GM19467 (cell line): ENCODE measurements at regions not wholly inside any gene's neighbourhood (a gene's known extent, or its start where the extent isn't known, plus 50 kb on each side); places are given as distances from the start of the nearest gene placed in this dataset.

ENCODE experiments used
- ATAC-seq: cut with Tn5 transposase; IDR thresholded peaks from one replicate; pipeline ENCODE4 v1.9.1; 2021; ENCODE audit warnings: mild to moderate bottlenecking, moderate library complexity; ENCODE audit not compliant: unreplicated experiment

DNA sequence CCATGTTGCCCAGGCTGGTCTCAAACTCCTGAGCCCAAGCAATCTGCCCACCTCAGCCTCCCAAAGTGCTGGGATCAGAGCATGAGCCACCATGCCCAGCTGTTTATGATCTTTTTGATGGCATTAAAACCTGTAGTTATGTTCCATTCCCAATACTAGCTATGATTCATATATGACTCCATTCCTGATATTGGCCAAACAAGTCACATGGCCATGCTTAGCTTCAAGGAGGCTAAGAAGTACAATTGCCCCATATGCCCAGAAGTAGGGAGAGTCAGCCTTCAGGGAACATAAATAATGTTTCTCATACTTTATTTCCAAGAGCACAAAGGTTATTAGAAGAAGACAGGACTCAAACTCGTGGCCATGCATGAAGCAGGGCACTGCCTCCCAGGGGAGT, 132.4 kb upstream of the RAB6C start:
- no peak for ATAC-seq

GRCh38 chr2:129849559-129850160, 129.8 kb upstream of the RAB6C start:
- peak; percentile 84 for ATAC-seq

DNA sequence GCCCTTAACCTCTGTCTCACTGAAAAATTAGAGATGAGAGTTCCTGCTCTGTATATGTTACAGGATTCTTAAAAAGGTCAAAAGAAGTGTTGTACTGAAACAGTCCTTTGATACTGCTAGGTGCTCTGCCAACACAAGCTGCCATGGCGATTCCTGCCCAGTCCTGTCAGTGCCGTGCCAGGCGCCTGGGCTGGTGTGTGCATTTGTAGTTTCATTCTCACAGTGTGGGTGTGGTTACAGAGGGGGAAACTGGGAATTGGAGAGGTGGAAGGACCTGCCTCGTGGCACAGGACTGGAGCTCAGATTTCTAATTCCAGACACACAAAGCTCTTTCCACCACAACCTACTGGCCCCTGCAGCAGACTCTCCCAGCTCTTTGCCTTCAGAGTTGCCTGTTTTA, 122.3 kb upstream of the RAB6C start:
- no peak for ATAC-seq

DNA sequence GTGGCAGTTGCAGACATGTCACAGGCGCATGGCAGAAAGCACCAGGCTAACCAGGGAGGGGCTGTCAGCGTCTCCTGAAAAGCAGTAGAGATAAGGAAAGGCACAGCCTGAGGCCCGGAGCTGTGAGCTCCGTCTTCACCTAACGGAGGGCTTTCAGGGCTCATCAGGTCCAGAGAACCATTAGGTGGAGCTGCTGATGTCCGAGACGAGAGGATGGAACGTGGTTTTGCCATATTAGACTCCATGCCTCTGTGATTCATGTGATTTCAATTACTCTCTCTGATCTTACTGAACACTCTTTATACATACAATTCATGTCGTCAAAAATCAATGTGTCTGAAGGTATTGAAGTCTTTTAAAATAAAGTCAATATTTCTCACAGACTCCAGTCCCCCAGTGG, 120.3 kb upstream of the RAB6C start:
- no peak for ATAC-seq

- ATAC-seq = no peak
These were observed 119.4 kb upstream of the RAB6C start for GRCh38 chr2:129860088-129860487.

GRCh38 chr2:129861666-129862288, 117.7 kb upstream of the RAB6C start:
- ATAC-seq = no peak

GRCh38 chr2:129862668-129863067, 116.8 kb upstream of the RAB6C start:
- ATAC-seq = no peak

GRCh38 chr2:129863350-129863749, 116.1 kb upstream of the RAB6C start:
- ATAC-seq = no peak

GRCh38 chr2:129864719-129865118, 114.7 kb upstream of the RAB6C start:
- ATAC-seq = no peak

DNA sequence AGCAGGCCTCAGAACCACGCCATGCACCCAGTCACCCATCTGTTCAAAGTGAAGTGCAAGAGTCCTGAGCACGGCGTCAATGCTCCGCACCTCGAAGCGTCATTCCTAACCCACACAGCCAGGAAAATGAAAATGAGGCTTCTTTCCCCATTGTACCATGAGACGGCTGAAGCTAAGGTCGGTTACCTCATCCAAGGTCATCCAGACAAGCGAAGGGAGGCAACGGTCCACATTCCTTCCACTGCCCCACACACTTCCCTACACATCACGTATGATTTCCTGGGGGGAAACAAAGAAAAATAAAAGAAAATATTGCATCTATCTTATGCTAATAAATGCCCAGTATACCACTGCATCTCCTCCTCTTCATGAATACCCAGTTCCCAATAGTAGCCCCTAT, 113.5 kb upstream of the RAB6C start:
- no peak for ATAC-seq

- ATAC-seq = no peak
These were observed 113.1 kb upstream of the RAB6C start for GRCh38 chr2:129866391-129866790.

- ATAC-seq = no peak
These were observed 111.3 kb upstream of the RAB6C start for GRCh38 chr2:129868151-129868550.

GRCh38 chr2:129870685-129871241, 108.7 kb upstream of the RAB6C start:
- no peak for ATAC-seq

GRCh38 chr2:129872446-129872845, 107.0 kb upstream of the RAB6C start:
- ATAC-seq = no peak

GRCh38 chr2:129876541-129876940, 102.9 kb upstream of the RAB6C start:
- no peak for ATAC-seq

DNA sequence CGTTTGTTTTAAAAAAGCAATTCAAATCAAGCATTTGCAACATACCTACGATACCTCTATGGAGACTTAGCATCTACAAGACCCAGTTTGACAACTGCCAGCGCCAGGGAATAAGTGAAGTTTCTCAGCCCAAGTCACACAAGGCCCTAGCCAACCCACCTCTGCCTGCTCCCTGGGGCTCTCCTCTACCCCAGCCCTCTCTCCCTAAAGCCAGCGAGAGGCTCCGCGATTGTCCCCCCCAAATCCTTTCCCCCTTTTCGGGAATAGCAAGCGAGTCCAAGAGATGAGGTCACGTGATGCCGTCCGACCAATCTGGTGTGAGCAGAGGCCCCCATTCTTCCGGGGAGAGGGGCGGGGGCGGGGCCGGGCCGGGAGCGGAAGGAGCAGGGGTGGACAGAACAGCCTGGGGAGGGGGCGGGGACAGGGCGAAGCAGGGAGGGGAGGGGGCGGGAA, 102.2 kb upstream of the RAB6C start:
- ATAC-seq = peak; percentile 75

DNA sequence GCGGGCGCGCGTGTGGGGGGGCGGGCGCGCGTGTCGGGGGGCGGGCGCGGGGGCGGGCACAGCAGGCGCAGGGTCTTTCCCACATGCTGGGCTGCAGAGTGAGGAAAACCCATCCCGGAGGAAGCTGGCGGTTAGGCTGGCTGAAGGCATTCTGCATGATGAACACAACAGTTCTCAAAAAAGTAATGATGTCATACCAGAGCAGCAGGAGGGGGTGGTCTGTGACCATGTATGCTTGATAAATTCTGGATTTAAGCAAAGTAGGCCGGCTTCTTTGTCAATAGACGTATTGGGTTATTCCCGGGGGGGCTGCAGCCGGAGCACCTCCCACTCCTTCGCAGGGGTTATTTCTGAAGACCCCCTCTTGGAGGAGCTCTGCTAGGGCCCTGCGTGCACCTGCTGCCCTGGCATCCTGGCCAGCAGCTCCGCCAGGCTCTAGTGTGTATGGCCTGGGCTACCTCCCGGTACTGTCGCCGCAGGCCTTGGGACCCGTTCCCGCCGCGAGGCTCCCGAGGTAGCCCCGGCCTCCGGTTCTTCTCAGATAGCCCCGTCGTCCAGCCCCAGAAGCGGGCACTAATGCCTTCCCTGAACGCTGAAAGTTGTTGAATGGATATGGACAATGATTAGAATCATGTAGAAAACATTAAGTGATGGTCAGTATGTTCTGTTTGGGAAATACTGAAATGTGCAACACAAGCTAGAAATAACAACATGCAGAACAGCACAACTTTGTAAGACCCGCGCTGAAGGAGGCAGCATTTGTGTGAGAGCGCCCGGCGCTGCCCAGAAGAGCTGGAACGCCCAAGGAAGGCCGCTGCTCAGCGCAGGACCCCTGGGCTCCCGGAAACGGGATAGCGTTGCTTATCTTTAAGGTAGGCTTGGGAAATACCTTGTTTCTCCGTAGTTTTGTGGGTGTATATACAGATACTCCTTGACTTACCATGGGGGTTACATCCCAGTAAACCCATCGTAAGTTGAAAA, 101.4 kb upstream of the RAB6C start:
- ATAC-seq = peak; percentile 20

- no peak for ATAC-seq
These were observed 99.8 kb upstream of the RAB6C start for GRCh38 chr2:129879614-129880180.

GRCh38 chr2:129880309-129880708, 99.2 kb upstream of the RAB6C start:
- ATAC-seq = no peak

DNA sequence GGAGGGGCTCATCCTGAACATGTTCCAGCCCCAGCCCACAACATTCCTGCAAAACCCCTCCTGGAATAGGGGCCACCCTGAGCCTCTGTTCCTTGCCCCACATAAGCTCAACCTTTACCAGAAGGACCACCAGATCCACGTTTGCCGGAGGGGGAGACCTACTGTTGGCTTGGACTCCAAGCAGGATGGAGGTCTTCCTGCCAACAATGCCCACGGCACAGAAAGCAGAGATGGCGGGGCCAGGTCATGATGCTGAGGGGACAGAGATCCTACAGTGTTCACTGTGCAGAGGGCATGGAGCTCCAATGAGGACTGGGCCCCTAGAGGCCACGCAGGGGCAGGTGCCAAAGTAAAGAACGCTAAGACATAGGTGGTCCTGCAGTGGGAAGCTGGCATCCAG, 98.5 kb upstream of the RAB6C start:
- no peak for ATAC-seq

DNA sequence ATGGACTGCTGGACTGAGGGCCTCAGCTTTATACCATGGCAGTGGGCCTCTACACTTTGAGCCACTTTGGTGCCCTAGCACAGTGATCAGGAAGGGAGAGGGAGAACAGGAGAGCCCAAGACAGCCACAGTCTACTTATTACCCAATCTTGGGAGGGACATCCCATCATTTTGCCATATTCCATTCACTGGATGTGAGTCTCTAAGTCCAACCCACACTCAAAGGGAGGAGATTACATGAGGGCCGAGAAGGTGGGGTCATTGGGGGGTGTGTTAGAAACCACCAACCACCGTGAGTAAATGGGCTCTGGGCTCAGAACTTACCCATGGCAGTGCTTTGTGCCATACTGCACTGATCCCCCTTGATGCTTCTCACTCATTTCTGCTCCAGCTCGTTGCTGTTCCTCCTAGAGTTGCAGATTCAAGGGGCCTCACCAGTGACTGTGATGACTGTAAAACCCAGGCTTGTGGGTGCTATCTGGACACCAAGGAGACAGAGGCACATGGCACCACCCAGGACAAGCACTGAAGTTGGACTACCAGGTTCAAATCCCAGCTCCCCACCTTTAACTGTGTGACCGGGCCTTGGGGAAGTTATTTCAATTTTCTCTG, 97.6 kb upstream of the RAB6C start:
- no peak for ATAC-seq
